GM18502 (cell line): ENCODE measurements at regions not wholly inside any gene's neighbourhood (a gene's known extent, or its start where the extent isn't known, plus 50 kb on each side); places are given as distances from the start of the nearest gene placed in this dataset.

Source experiments
- ATAC-seq: cut with Tn5 transposase; IDR thresholded peaks from one replicate; pipeline ENCODE4 v1.9.1; 2021; ENCODE audit warnings: mild to moderate bottlenecking; ENCODE audit not compliant: unreplicated experiment, poor library complexity

- ATAC-seq: no peak
Observed at GRCh38 chr20:11799281-11799684, 118.4 kb upstream of the BTBD3 start.

- ATAC-seq: no peak
Observed at GRCh38 chr20:11807054-11808048, 110.3 kb upstream of the BTBD3 start.

- no peak for ATAC-seq
Observed at GRCh38 chr20:11808841-11809240, 108.9 kb upstream of the BTBD3 start.

- no peak for ATAC-seq
Observed at GRCh38 chr20:11810311-11811083, 107.2 kb upstream of the BTBD3 start.

- no peak for ATAC-seq
Observed at GRCh38 chr20:11813106-11813890, 104.4 kb upstream of the BTBD3 start.

- ATAC-seq: no peak
Observed at GRCh38 chr20:11814267-11814666, 103.4 kb upstream of the BTBD3 start.

- no peak for ATAC-seq
Observed at GRCh38 chr20:11820838-11821237, 96.9 kb upstream of the BTBD3 start.

GRCh38 chr20:11822540-11822794 lies 95.2 kb upstream of the BTBD3 start:
- ATAC-seq: no peak

- no peak for ATAC-seq
Observed at GRCh38 chr20:11826334-11826733, 91.4 kb upstream of the BTBD3 start.

- no peak for ATAC-seq
Observed at GRCh38 chr20:11832397-11832796, 85.3 kb upstream of the BTBD3 start.

- ATAC-seq: no peak
Observed at GRCh38 chr20:11832851-11833250, 84.8 kb upstream of the BTBD3 start.

- no peak for ATAC-seq
Observed at GRCh38 chr20:11833825-11834224, 83.9 kb upstream of the BTBD3 start.

GRCh38 chr20:11838076-11838636 lies 79.5 kb upstream of the BTBD3 start:
- no peak for ATAC-seq

GRCh38 chr20:11841972-11842461 lies 75.7 kb upstream of the BTBD3 start:
- no peak for ATAC-seq

- no peak for ATAC-seq
Observed at GRCh38 chr20:11843289-11843688, 74.4 kb upstream of the BTBD3 start.

- ATAC-seq: no peak
Observed at GRCh38 chr20:11844691-11845090, 73.0 kb upstream of the BTBD3 start.

GRCh38 chr20:11845340-11845739 lies 72.4 kb upstream of the BTBD3 start:
- no peak for ATAC-seq

- ATAC-seq: no peak
Observed at GRCh38 chr20:11846131-11846530, 71.6 kb upstream of the BTBD3 start.

GRCh38 chr20:11847827-11848226 lies 69.9 kb upstream of the BTBD3 start:
- no peak for ATAC-seq

GRCh38 chr20:11849270-11849915 lies 68.3 kb upstream of the BTBD3 start:
- ATAC-seq: no peak
